ENCODE measurements at regions not wholly inside any gene's neighbourhood (a gene's known extent, or its start where the extent isn't known, plus 50 kb on each side); places are given as distances from the start of the nearest gene placed in this dataset.
"Not testable (repeated sequence)": the region's sequence is repeated elsewhere in the genome, so short reads cannot be mapped to it uniquely, and the experiment has no call there.

- TF ChIP-seq POLR2AphosphoS5 (IDR thresholded peaks at IDR 0.05) (no peak), POLR2A (IDR thresholded peaks at IDR 0.05) (no peak), EP300 (IDR thresholded peaks at IDR 0.05) (no peak), CTCF (IDR thresholded peaks at IDR 0.05) (no peak)
- WGBS, 2 donors, result 86 to 92% methylated on average over 2 of the region's 2 CpGs
- intact Hi-C loops (cut with DNase I), result no loop called here
- no peak for DNase-seq
- no peaks in the 10 kb centered on the region for H3K36me3 ChIP-seq
- no peak overlapping the region for H3K27ac ChIP-seq
- H3K4me3 ChIP-seq, result no peak overlapping the region
- no peaks in the 10 kb centered on the region for H3K27me3 ChIP-seq
- H3K4me1 ChIP-seq, result peaks cover 0 to 14% (median 10%) of the 10 kb centered on the region in 4 donors
- H3K9me3 ChIP-seq, result no peaks in the 10 kb centered on the region
These were observed 190.9 kb upstream of the CFAP20DC start for GRCh38 chr3:59240666-59241255.

- DNase-seq, result no peak
- Histone ChIP-seq H3K4me3 (no peak overlapping the region), H3K27ac (no peak overlapping the region), H3K36me3 (no peaks in the 10 kb centered on the region), H3K4me1 (no peaks in the 10 kb centered on the region), H3K9me3 (no peaks in the 10 kb centered on the region), H3K27me3 (no peaks in the 10 kb centered on the region)
- WGBS, 2 donors, result 92 to 95% methylated on average over 6 of the region's 6 CpGs
- TF ChIP-seq POLR2AphosphoS5 (IDR thresholded peaks at IDR 0.05) (no peak), EP300 (IDR thresholded peaks at IDR 0.05) (no peak), POLR2A (IDR thresholded peaks at IDR 0.05) (no peak), CTCF (IDR thresholded peaks at IDR 0.05) (no peak)
- intact Hi-C loops (cut with DNase I), result no loop called here
These were observed 187.3 kb upstream of the CFAP20DC start for GRCh38 chr3:59237121-59237520.

GRCh38 chr3:59235634-59236012 lies 185.8 kb upstream of the CFAP20DC start:
- Histone ChIP-seq H3K9me3 (peaks cover 0 to 2% (median 0%) of the 10 kb centered on the region in 4 donors), H3K4me1 (no peaks in the 10 kb centered on the region), H3K27me3 (no peaks in the 10 kb centered on the region), H3K4me3 (no peak overlapping the region), H3K27ac (no peak overlapping the region), H3K36me3 (no peaks in the 10 kb centered on the region)
- WGBS, 2 donors, result 38 to 56% methylated on average over 3 of the region's 3 CpGs
- no peak for TF ChIP-seq CTCF (IDR thresholded peaks at IDR 0.05)
- TF ChIP-seq EP300 (IDR thresholded peaks at IDR 0.05), result no peak
- no peak for TF ChIP-seq POLR2AphosphoS5 (IDR thresholded peaks at IDR 0.05)
- no peak for TF ChIP-seq POLR2A (IDR thresholded peaks at IDR 0.05)
- intact Hi-C loops (cut with DNase I), result no loop called here
- DNase-seq, result no peak

- TF ChIP-seq EP300 (IDR thresholded peaks at IDR 0.05) (no peak), POLR2AphosphoS5 (IDR thresholded peaks at IDR 0.05) (no peak), CTCF (IDR thresholded peaks at IDR 0.05) (no peak), POLR2A (IDR thresholded peaks at IDR 0.05) (no peak)
- WGBS, 2 donors, result 68 to 73% methylated on average over 2 of the region's 2 CpGs
- intact Hi-C loops (cut with DNase I), result no loop called here
- no peaks in the 10 kb centered on the region for H3K4me1 ChIP-seq
- H3K27ac ChIP-seq, result no peak overlapping the region
- H3K27me3 ChIP-seq, result no peaks in the 10 kb centered on the region
- no peak overlapping the region for H3K4me3 ChIP-seq
- no peak for DNase-seq
- H3K9me3 ChIP-seq, result peaks cover 0 to 6% (median 0%) of the 10 kb centered on the region in 4 donors
- no peaks in the 10 kb centered on the region for H3K36me3 ChIP-seq
These were observed 185.2 kb upstream of the CFAP20DC start for GRCh38 chr3:59234884-59235633.

- H3K27me3 ChIP-seq; H3K4me1 ChIP-seq; H3K27ac ChIP-seq; H3K36me3 ChIP-seq; H3K4me3 ChIP-seq; H3K9me3 ChIP-seq; intact Hi-C loops (cut with DNase I); DNase-seq: not testable (repeated sequence)
- 53 to 79% methylated on average over 2 of the region's 2 CpGs for WGBS, 2 donors
These were observed 180.6 kb upstream of the CFAP20DC start for GRCh38 chr3:59230379-59230778.

Measured in sigmoid colon (tissue), 6 donors.